ENCODE measurements at regions not wholly inside any gene's neighbourhood (a gene's known extent, or its start where the extent isn't known, plus 50 kb on each side); places are given as distances from the start of the nearest gene placed in this dataset.

GRCh38 chr4:119728692-119729593 is 100.3 kb upstream of the PDE5A start:
- TF ChIP-seq CTCF (IDR thresholded peaks at IDR 0.05 in 4 of 5, conservative IDR thresholded peaks at IDR 0.05 in 1 of 5): no peak
- TF ChIP-seq POLR2A (IDR thresholded peaks at IDR 0.05): no peak
